Skeletal muscle tissue (tissue), 3 donors: ENCODE measurements at regions not wholly inside any gene's neighbourhood (a gene's known extent, or its start where the extent isn't known, plus 50 kb on each side); places are given as distances from the start of the nearest gene placed in this dataset.

ENCODE experiments used
- H3K27ac ChIP-seq: one replicate; pipeline ENCODE4 v1.7.0; 2013; ENCODE audit warnings: mild to moderate bottlenecking, low read depth, low read length, inconsistent platforms
- H3K27me3 ChIP-seq, 3 donors: one replicate each; pipeline ENCODE4 v1.7.0; 2013; ENCODE audit warnings: low read length in 3 of 3; ENCODE audit not compliant: control insufficient read depth in 3 of 3, insufficient read depth in 3 of 3
- H3K36me3 ChIP-seq, 3 donors: one replicate each; pipeline ENCODE4 v1.7.0; 2013; ENCODE audit warnings: low read length in 3 of 3; ENCODE audit not compliant: control insufficient read depth in 3 of 3, insufficient read depth in 3 of 3
- H3K4me1 ChIP-seq, 3 donors: one replicate each; pipeline ENCODE4 v1.7.0; 2013; ENCODE audit warnings: low read length in 3 of 3, mild to moderate bottlenecking in 3 of 3; ENCODE audit not compliant: control insufficient read depth in 3 of 3, insufficient read depth in 3 of 3
- H3K4me3 ChIP-seq, 3 donors: one replicate each; pipeline ENCODE4 v1.7.0; 2013; ENCODE audit warnings: low read length in 3 of 3
- H3K9ac ChIP-seq, 3 donors: one replicate each; pipeline ENCODE4 v1.7.0; 2013; ENCODE audit warnings: low read length in 3 of 3, mild to moderate bottlenecking in 3 of 3, moderate library complexity in 2 of 3, low read depth in 1 of 3
- H3K9me3 ChIP-seq, 3 donors: one replicate each; pipeline ENCODE4 v1.7.0; 2013; ENCODE audit warnings: low read length in 3 of 3; ENCODE audit not compliant: control insufficient read depth in 3 of 3
- donor health status: Osteomylitis.

- Histone ChIP-seq H3K27me3 (no peaks in the 10 kb centered on the region), H3K36me3 (no peaks in the 10 kb centered on the region), H3K9me3 (no peaks in the 10 kb centered on the region)
Measured at GRCh38 chr4:157934151-157934550, 238.7 kb downstream of the GASK1B start.

GRCh38 chr4:157932936-157933335, 239.9 kb downstream of the GASK1B start:
- Histone ChIP-seq H3K27me3 (no peaks in the 10 kb centered on the region), H3K9ac (no peak overlapping the region), H3K4me1 (no peaks in the 10 kb centered on the region), H3K36me3 (no peaks in the 10 kb centered on the region), H3K27ac (no peak overlapping the region), H3K4me3 (no peak overlapping the region), H3K9me3 (no peaks in the 10 kb centered on the region)

More at GRCh38 chr4:157934151-157934550, 238.7 kb downstream of the GASK1B start:
- H3K4me1 ChIP-seq = no peaks in the 10 kb centered on the region
- H3K4me3 ChIP-seq = no peak overlapping the region
- H3K9ac ChIP-seq = no peak overlapping the region
- H3K27ac ChIP-seq = no peak overlapping the region

- H3K27me3 ChIP-seq = no peaks in the 10 kb centered on the region
- no peak overlapping the region for H3K9ac ChIP-seq
- H3K27ac ChIP-seq = no peak overlapping the region
- no peak overlapping the region for H3K4me3 ChIP-seq
- H3K36me3 ChIP-seq = no peaks in the 10 kb centered on the region
- no peaks in the 10 kb centered on the region for H3K9me3 ChIP-seq
- no peaks in the 10 kb centered on the region for H3K4me1 ChIP-seq
Measured at GRCh38 chr4:157929486-157929885, 243.3 kb downstream of the GASK1B start.

GRCh38 chr4:157918036-157918832, 254.6 kb downstream of the GASK1B start:
- Histone ChIP-seq H3K36me3 (no peaks in the 10 kb centered on the region), H3K4me3 (no peak overlapping the region), H3K9ac (no peak overlapping the region), H3K27ac (no peak overlapping the region), H3K9me3 (no peaks in the 10 kb centered on the region), H3K4me1 (no peaks in the 10 kb centered on the region), H3K27me3 (no peaks in the 10 kb centered on the region)

GRCh38 chr4:157912212-157912611, 260.6 kb downstream of the GASK1B start:
- Histone ChIP-seq H3K36me3 (no peaks in the 10 kb centered on the region), H3K4me3 (no peak overlapping the region), H3K27me3 (no peaks in the 10 kb centered on the region), H3K4me1 (no peaks in the 10 kb centered on the region), H3K9me3 (no peaks in the 10 kb centered on the region), H3K9ac (no peak overlapping the region), H3K27ac (no peak overlapping the region)

GRCh38 chr4:157911662-157912061, 261.2 kb downstream of the GASK1B start:
- H3K36me3 ChIP-seq = no peaks in the 10 kb centered on the region
- H3K9ac ChIP-seq = no peak overlapping the region
- H3K9me3 ChIP-seq = no peaks in the 10 kb centered on the region
- no peak overlapping the region for H3K4me3 ChIP-seq
- no peaks in the 10 kb centered on the region for H3K4me1 ChIP-seq
- H3K27ac ChIP-seq = no peak overlapping the region
- no peaks in the 10 kb centered on the region for H3K27me3 ChIP-seq

- Histone ChIP-seq H3K36me3 (no peaks in the 10 kb centered on the region), H3K9ac (no peak overlapping the region), H3K9me3 (no peaks in the 10 kb centered on the region), H3K4me1 (no peaks in the 10 kb centered on the region), H3K27me3 (no peaks in the 10 kb centered on the region), H3K27ac (no peak overlapping the region), H3K4me3 (no peak overlapping the region)
Measured at GRCh38 chr4:157908691-157909090, 264.1 kb downstream of the GASK1B start.

- Histone ChIP-seq H3K9ac (no peak overlapping the region), H3K4me1 (no peaks in the 10 kb centered on the region), H3K27me3 (no peaks in the 10 kb centered on the region), H3K9me3 (no peaks in the 10 kb centered on the region), H3K36me3 (no peaks in the 10 kb centered on the region), H3K4me3 (no peak overlapping the region), H3K27ac (no peak overlapping the region)
Measured at GRCh38 chr4:157908031-157908430, 264.8 kb downstream of the GASK1B start.

GRCh38 chr4:157907226-157907946, 265.4 kb downstream of the GASK1B start:
- no peaks in the 10 kb centered on the region for H3K9me3 ChIP-seq
- H3K36me3 ChIP-seq = no peaks in the 10 kb centered on the region
- H3K4me3 ChIP-seq = no peak overlapping the region
- H3K27me3 ChIP-seq = no peaks in the 10 kb centered on the region
- H3K9ac ChIP-seq = no peak overlapping the region
- no peak overlapping the region for H3K27ac ChIP-seq
- no peaks in the 10 kb centered on the region for H3K4me1 ChIP-seq

GRCh38 chr4:157898836-157899605, 273.8 kb downstream of the GASK1B start:
- H3K9ac ChIP-seq = no peak overlapping the region
- H3K4me1 ChIP-seq = no peaks in the 10 kb centered on the region
- no peak overlapping the region for H3K4me3 ChIP-seq
- no peaks in the 10 kb centered on the region for H3K36me3 ChIP-seq
- H3K9me3 ChIP-seq = no peaks in the 10 kb centered on the region
- H3K27ac ChIP-seq = no peak overlapping the region
- no peaks in the 10 kb centered on the region for H3K27me3 ChIP-seq
